ENCODE measurements at regions not wholly inside any gene's neighbourhood (a gene's known extent, or its start where the extent isn't known, plus 50 kb on each side); places are given as distances from the start of the nearest gene placed in this dataset.
"Not testable (repeated sequence)": the region's sequence is repeated elsewhere in the genome, so short reads cannot be mapped to it uniquely, and the experiment has no call there.

DNA sequence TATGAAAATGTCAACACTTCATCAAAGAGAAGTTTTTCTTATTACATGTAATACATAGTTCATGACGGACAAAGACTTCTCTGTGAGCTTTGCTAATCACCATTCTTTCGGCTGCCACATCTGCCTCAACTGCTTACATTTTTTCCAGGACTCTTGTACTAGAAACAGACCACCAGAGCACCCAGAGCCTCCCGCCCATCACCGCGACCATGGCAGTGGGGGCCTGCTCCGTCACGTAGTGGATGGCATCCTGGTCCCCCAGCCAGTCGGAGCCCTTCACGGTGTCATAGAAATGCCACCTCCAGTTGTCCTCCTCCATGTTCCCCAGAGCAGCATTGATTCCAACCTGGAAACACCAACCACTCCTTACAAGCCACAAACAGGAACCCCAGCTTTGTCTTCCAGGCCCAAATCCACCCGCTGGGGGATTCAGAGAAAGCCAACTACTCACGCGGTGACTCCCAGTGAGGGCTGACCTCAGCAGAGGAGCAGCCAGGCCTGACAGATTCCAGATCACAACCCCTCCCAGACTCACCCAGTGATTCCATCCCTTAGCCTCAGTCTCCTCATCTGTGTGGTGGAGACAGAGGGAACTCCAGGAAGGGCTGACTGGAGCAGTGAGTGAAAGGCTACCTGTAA is 76.2 kb upstream of the TNK2 start:
- TF ChIP-seq POLR2AphosphoS5 (IDR thresholded peaks at IDR 0.05; ENCODE audit: low read depth, low read length); POLR2A (IDR thresholded peaks at IDR 0.05; ENCODE audit: low read depth, low read length); TAF1 (IDR thresholded peaks at IDR 0.05; ENCODE audit: borderline replicate concordance, low read depth, low read length): not testable (repeated sequence)

Data from GM12892 (cell line).